GM12878 (cell line): ENCODE measurements at regions not wholly inside any gene's neighbourhood (a gene's known extent, or its start where the extent isn't known, plus 50 kb on each side); places are given as distances from the start of the nearest gene placed in this dataset.

Experiments used
- ATAC-seq: fragments of 200-7000 bp; cut with Tn5 transposase; 3 replicates; pipeline ENCODE4 v1.9.1; 2020; ENCODE audit warnings: mild to moderate bottlenecking, moderate library complexity
- BruUV-seq: library from RNA; stranded (reverse); fragments of 400-500 nt; replicated peaks from 2 replicates; lab custom pipeline; 2021; lab: Mats Ljungman, UMichigan
- CTCF ChIA-PET: fragments of 300-600 bp; sonication (Branson Sonifier 250); formaldehyde crosslinking; extraction: SDS; loops from one replicate; lab custom pipeline; 2021; ENCODE audit warnings: inconsistent platforms; lab: Yijun Ruan, JAX
- POLR2A ChIA-PET: fragments of 350-600 bp; formaldehyde crosslinking; extraction: SDS; loops from one replicate; lab custom pipeline; 2021; ENCODE audit warnings: inconsistent platforms; lab: Charles Lee
- RAD21 ChIA-PET: fragments of 300-600 bp; sonication (Branson Sonifier 250); formaldehyde crosslinking; loops from one replicate; lab custom pipeline; 2023; ENCODE audit warnings: antibody characterized with exemption; ENCODE audit not compliant: unreplicated experiment; lab: Charles Lee
- SMC1A ChIA-PET: fragments of 300-600 bp; sonication (Branson Sonifier 250); formaldehyde crosslinking; loops from one replicate; lab custom pipeline; 2023; ENCODE audit not compliant: unreplicated experiment, uncharacterized antibody; lab: Charles Lee
- DNase-seq: peaks from one replicate; pipeline ENCODE4 v3.0.0-alpha.2; 2011; ENCODE audit warnings: low read depth, low spot score
- FAIRE-seq: peaks from 3 replicates; lab custom pipeline; 2011; peaks lifted over from hg19 to GRCh38; lab: Jason Lieb, UNC
- H2AFZ ChIP-seq: 2 replicates; pipeline ENCODE4 v1.6.0; 2011; ENCODE audit warnings: low read depth, low read length, control low read depth; ENCODE audit not compliant: control insufficient read depth
- H3K27ac ChIP-seq: 2 replicates; pipeline ENCODE4 v1.5.1; 2011; ENCODE audit warnings: control low read depth; ENCODE audit not compliant: control insufficient read depth, insufficient read depth
- H3K27me3 ChIP-seq, 2 experiments: replicated peaks in 1 of 2; 2 replicates each; pipeline versions ENCODE4 v1.6.0 to v1.6.1; 2011; ENCODE audit warnings: low read length in 1 of 2; ENCODE audit not compliant: control insufficient read depth in 2 of 2, insufficient read depth in 2 of 2
- H3K36me3 ChIP-seq, 2 experiments: 2 replicates each; pipeline ENCODE4 v1.5.1; 2011; ENCODE audit warnings: low read length in 1 of 2; ENCODE audit not compliant: control insufficient read depth in 2 of 2, insufficient read depth in 2 of 2
- H3K4me1 ChIP-seq: 2 replicates; pipeline ENCODE4 v1.6.1; 2011; ENCODE audit warnings: mild to moderate bottlenecking, low read length, moderate library complexity, mixed read lengths; ENCODE audit not compliant: control insufficient read depth, insufficient read depth
- H3K4me2 ChIP-seq: 2 replicates; pipeline ENCODE4 v1.6.0; 2011; ENCODE audit warnings: control low read depth; ENCODE audit not compliant: control insufficient read depth, insufficient read depth
- H3K4me3 ChIP-seq: fragments of 200-600 bp; sonication (generic); 2 replicates; pipeline ENCODE4 v1.5.1; 2016
- H3K79me2 ChIP-seq: 2 replicates; pipeline ENCODE4 v1.6.0; 2011; ENCODE audit warnings: low read length; ENCODE audit not compliant: control insufficient read depth, insufficient read depth
- H3K9ac ChIP-seq: 2 replicates; pipeline ENCODE4 v1.8.0; 2011; ENCODE audit warnings: low read length, control low read depth, mixed read lengths; ENCODE audit not compliant: control insufficient read depth, insufficient read depth
- H3K9me3 ChIP-seq: replicated peaks from 3 replicates; pipeline ENCODE4 v1.5.1; 2011; ENCODE audit warnings: mild to moderate bottlenecking, low read length; ENCODE audit not compliant: control insufficient read depth, insufficient read depth
- H4K20me1 ChIP-seq: 2 replicates; pipeline ENCODE4 v1.6.0; 2011; ENCODE audit not compliant: control insufficient read depth, insufficient read depth
- EP300 ChIP-seq, 2 experiments: fragments of 150-350 bp in 1 of 2; IDR thresholded peaks; 2 replicates each; pipeline ENCODE4 v1.6.1; 2011 to 2012; ENCODE audit warnings: low read depth in 2 of 2, low read length in 2 of 2, borderline replicate concordance in 1 of 2, improper control_type of control experiment in 1 of 2, inconsistent platforms in 1 of 2; ENCODE audit not compliant: control insufficient read depth in 1 of 2
- ETV6 ChIP-seq, 2 experiments: fragments of 450-650 bp in 1 of 2; IDR thresholded peaks in 1 of 2; conservative IDR thresholded peaks in 1 of 2; 2 replicates each; pipeline ENCODE4 v1.6.1; 2014; ENCODE audit warnings: antibody characterized with exemption in 1 of 2, borderline replicate concordance in 1 of 2, low read depth in 1 of 2, mild to moderate bottlenecking in 1 of 2, moderate library complexity in 1 of 2
- FOXM1 ChIP-seq: IDR thresholded peaks from 2 replicates; pipeline ENCODE4 v1.6.1; 2012; ENCODE audit warnings: low read depth, mild to moderate bottlenecking, inconsistent platforms, low read length, moderate library complexity
- HDAC2 ChIP-seq: fragments of 200-600 bp; sonication (generic); IDR thresholded peaks from 2 replicates; pipeline ENCODE4 v1.6.1; 2017
- IKZF1 ChIP-seq: fragments of 450-650 bp; conservative IDR thresholded peaks from 2 replicates; pipeline ENCODE4 v1.6.1; 2017; ENCODE audit warnings: antibody characterized with exemption, mild to moderate bottlenecking
- IKZF2 ChIP-seq, 2 experiments: fragments of 450-650 bp; IDR thresholded peaks; 2 replicates each; pipeline ENCODE4 v1.6.1; 2017; ENCODE audit warnings: mild to moderate bottlenecking in 2 of 2, moderate library complexity in 2 of 2
- MEF2B ChIP-seq: fragments of 450-650 bp; IDR thresholded peaks from 2 replicates; pipeline ENCODE4 v1.6.1; 2018; ENCODE audit warnings: mild to moderate bottlenecking, moderate library complexity; ENCODE audit not compliant: partially characterized antibody, poor library complexity, severe bottlenecking
- MTA2 ChIP-seq: fragments of 450-650 bp; IDR thresholded peaks from 2 replicates; pipeline ENCODE4 v1.6.1; 2016; ENCODE audit warnings: low read depth, mild to moderate bottlenecking, moderate library complexity
- NBN ChIP-seq: fragments of 450-650 bp; IDR thresholded peaks from 2 replicates; pipeline ENCODE4 v1.6.1; 2016
- NR2C1 ChIP-seq: fragments of 450-650 bp; IDR thresholded peaks from 2 replicates; pipeline ENCODE4 v1.6.1; 2017; ENCODE audit warnings: antibody characterized with exemption, mild to moderate bottlenecking, moderate library complexity
- NRF1 ChIP-seq: conservative IDR thresholded peaks from 2 replicates; pipeline ENCODE4 v1.6.1; 2011; ENCODE audit warnings: mild to moderate bottlenecking, low read depth, low read length, improper control_type of control experiment
- RAD21 ChIP-seq: IDR thresholded peaks from 2 replicates; pipeline ENCODE4 v1.6.1; 2011; ENCODE audit warnings: mild to moderate bottlenecking, low read depth, low read length, moderate library complexity; ENCODE audit not compliant: insufficient read depth
- SPI1 ChIP-seq: IDR thresholded peaks from 2 replicates; pipeline ENCODE4 v1.6.1; 2011; ENCODE audit warnings: low read depth, mild to moderate bottlenecking, low read length, moderate library complexity, borderline replicate concordance; ENCODE audit not compliant: insufficient read depth
- SREBF1 ChIP-seq: IDR thresholded peaks from 2 replicates; pipeline ENCODE4 v1.6.1; 2012; ENCODE audit warnings: mild to moderate bottlenecking, low read length
- TCF12 ChIP-seq: IDR thresholded peaks from 2 replicates; pipeline ENCODE4 v1.6.1; 2011; ENCODE audit warnings: low read depth, mild to moderate bottlenecking, low read length
- WGBS: methylation state at CpG from one replicate; pipeline ENCODE4 v1.1.6; 2016; ENCODE audit warnings: low lambda C conversion rate; ENCODE audit not compliant: insufficient replicate concordance, insufficient coverage; ENCODE audit errors: missing lambda C conversion rate; 5-methylcytosine and 5-hydroxymethylcytosine counted together
- in situ Hi-C: fragments of 300-500 bp; cut with MboI; formaldehyde crosslinking; loops from 9 replicates; pipeline ENCODE4 v1.14.3; 2018; ENCODE audit warnings: mixed read lengths
- intact Hi-C: fragments of 100-400 bp; cut with micrococcal nuclease; formaldehyde crosslinking; loops from one replicate; pipeline ENCODE4 v1.14.2; 2022; ENCODE audit not compliant: unreplicated experiment
- TF ChIP-seq, protein P1 (sequence below): IDR thresholded peaks from 2 replicates; pipeline ENCODE4 v1.6.1; 2011; ENCODE audit warnings: low read depth, low read length, improper control_type of control experiment, borderline replicate concordance
- TF ChIP-seq, protein P2 (sequence below): fragments of 450-650 bp; IDR thresholded peaks from 2 replicates; pipeline ENCODE4 v1.6.1; 2017; ENCODE audit warnings: mild to moderate bottlenecking, moderate library complexity

DNA sequence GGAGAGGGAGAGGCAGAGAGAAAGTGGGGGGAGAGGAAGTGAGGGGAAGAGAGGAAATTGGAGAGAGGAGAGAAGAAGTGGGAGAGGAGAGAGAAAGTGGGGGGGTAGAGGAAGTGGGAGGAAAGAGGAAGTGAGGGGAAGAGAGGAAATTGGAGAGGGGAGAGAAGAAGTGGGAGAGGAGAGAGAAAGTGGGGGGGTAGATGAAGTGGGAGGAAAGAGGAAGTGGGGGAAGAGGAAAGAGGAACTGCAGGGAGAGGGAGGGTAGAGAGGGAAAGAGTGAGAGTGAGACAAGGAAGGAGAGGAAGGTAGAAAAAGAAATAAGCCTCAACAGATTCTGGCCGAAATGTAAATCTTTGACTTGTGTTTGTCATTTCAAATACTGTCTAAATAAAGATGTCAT, 146.6 kb downstream of the KLF12 start (continued):
- TF ChIP-seq, protein P1, sequence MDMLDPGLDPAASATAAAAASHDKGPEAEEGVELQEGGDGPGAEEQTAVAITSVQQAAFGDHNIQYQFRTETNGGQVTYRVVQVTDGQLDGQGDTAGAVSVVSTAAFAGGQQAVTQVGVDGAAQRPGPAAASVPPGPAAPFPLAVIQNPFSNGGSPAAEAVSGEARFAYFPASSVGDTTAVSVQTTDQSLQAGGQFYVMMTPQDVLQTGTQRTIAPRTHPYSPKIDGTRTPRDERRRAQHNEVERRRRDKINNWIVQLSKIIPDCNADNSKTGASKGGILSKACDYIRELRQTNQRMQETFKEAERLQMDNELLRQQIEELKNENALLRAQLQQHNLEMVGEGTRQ: no peak
- TF ChIP-seq SPI1: peak; percentile 84
- no peak for TF ChIP-seq NRF1
- peak in 1 of 2 experiments; percentile 40; a peak in 1 of 4 replicates for TF ChIP-seq ETV6 (conservative IDR thresholded peaks at IDR 0.05 in 1 of 2, IDR thresholded peaks at IDR 0.05 in 1 of 2; ENCODE audit: borderline replicate concordance in 1 of 2, low read depth in 1 of 2)
- TF ChIP-seq NBN: peak; percentile 51; the same call in 1 of the 2 replicates
- no peak for TF ChIP-seq EP300 (IDR thresholded peaks at IDR 0.05; ENCODE audit: borderline replicate concordance in 1 of 2, control insufficient read depth in 1 of 2, low read depth in 2 of 2, low read length in 2 of 2)
- TF ChIP-seq IKZF2 (IDR thresholded peaks at IDR 0.05): peak; percentile 21 to 35; a peak in 1 of 4 replicates
- 0 out of 2 replicates have a peak, but pooled peaks have one; percentile 20 for TF ChIP-seq MTA2
- TF ChIP-seq IKZF1: 0 out of 2 replicates have a peak, but pooled peaks have one; percentile 11

DNA sequence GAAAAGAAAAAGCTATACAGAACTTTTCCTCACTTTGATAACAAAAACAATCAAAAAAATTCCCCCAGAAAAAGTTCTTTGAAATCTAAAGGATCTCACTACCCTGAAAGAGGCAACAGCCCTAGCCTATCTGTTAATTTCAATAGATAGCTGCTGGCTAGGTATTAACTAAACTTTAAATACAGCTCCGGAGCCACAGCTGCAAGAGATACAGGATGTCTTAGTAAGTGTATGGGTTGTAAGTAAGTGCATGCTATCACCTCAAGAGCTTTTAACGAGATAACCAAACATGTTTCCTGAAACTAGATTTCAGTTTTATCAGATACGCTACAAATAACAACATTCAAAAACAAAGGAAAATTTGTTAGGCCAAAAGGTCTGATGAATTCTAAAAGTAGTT, 148.4 kb downstream of the KLF12 start:
- in situ Hi-C loops: no loop called here
- no peak overlapping the region for H3K4me3 ChIP-seq
- POLR2A ChIA-PET: interaction anchor here (1.4 kb wide), 1 partner anchor 148 kb away, joined by 3 read pairs; the partner anchor contains the start of gene KLF12
- TF ChIP-seq, protein P1: no peak
- TF ChIP-seq, protein P2, sequence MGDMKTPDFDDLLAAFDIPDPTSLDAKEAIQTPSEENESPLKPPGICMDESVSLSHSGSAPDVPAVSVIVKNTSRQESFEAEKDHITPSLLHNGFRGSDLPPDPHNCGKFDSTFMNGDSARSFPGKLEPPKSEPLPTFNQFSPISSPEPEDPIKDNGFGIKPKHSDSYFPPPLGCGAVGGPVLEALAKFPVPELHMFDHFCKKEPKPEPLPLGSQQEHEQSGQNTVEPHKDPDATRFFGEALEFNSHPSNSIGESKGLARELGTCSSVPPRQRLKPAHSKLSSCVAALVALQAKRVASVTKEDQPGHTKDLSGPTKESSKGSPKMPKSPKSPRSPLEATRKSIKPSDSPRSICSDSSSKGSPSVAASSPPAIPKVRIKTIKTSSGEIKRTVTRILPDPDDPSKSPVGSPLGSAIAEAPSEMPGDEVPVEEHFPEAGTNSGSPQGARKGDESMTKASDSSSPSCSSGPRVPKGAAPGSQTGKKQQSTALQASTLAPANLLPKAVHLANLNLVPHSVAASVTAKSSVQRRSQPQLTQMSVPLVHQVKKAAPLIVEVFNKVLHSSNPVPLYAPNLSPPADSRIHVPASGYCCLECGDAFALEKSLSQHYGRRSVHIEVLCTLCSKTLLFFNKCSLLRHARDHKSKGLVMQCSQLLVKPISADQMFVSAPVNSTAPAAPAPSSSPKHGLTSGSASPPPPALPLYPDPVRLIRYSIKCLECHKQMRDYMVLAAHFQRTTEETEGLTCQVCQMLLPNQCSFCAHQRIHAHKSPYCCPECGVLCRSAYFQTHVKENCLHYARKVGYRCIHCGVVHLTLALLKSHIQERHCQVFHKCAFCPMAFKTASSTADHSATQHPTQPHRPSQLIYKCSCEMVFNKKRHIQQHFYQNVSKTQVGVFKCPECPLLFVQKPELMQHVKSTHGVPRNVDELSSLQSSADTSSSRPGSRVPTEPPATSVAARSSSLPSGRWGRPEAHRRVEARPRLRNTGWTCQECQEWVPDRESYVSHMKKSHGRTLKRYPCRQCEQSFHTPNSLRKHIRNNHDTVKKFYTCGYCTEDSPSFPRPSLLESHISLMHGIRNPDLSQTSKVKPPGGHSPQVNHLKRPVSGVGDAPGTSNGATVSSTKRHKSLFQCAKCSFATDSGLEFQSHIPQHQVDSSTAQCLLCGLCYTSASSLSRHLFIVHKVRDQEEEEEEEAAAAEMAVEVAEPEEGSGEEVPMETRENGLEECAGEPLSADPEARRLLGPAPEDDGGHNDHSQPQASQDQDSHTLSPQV: no peak
- TF ChIP-seq SPI1 (no peak), SREBF1 (no peak), FOXM1 (no peak), NR2C1 (no peak), RAD21 (no peak), MEF2B (no peak), HDAC2 (no peak), IKZF1 (no peak), TCF12 (no peak)

More for the DNA sequence above, 148.4 kb downstream of the KLF12 start:
- no peak overlapping the region for H3K27ac ChIP-seq
- no peak overlapping the region for H3K9ac ChIP-seq
- H2AFZ ChIP-seq: no peak overlapping the region
- DNase-seq (no peak), ATAC-seq (no peak), FAIRE-seq (no peak)
- ChIA-PET RAD21 (interaction anchor here (0.8 kb wide), 1 partner anchor 40 kb away, joined by 3 read pairs; no protein-coding TSS in a partner anchor), CTCF (interaction anchor here (0.8 to 1.6 kb wide), 5 partner anchors 18 to 76 kb away, joined by 3 to 4 read pairs (median 4); no protein-coding TSS in a partner anchor), SMC1A (interaction anchor here (0.6 to 2.0 kb wide), 8 partner anchors 11 to 150 kb away, joined by 3 to 6 read pairs (median 3); no protein-coding TSS in a partner anchor)
- 0 out of 4 replicates have a peak, but pooled peaks cover 0 to 4% of the 10 kb centered on the region in 2 experiments for H3K36me3 ChIP-seq
- H3K27me3 ChIP-seq: no peaks in the 10 kb centered on the region
- BruUV-seq: no TSS peak
- no peaks in the 10 kb centered on the region for H3K79me2 ChIP-seq
- intact Hi-C loops: no loop called here
- WGBS: 75% methylated on average over 3 of the region's 3 CpGs
- no peak overlapping the region for H3K4me2 ChIP-seq
- H3K4me1 ChIP-seq: no peaks in the 10 kb centered on the region
- no peaks in the 10 kb centered on the region for H3K9me3 ChIP-seq
- H4K20me1 ChIP-seq: no peaks in the 10 kb centered on the region
